Activated naive CD8-positive, alpha-beta T cell (primary cell): ENCODE measurements at regions not wholly inside any gene's neighbourhood (a gene's known extent, or its start where the extent isn't known, plus 50 kb on each side); places are given as distances from the start of the nearest gene placed in this dataset.

Experiments
- H3K27ac Mint-ChIP-seq: one replicate; pipeline ENCODE4 v1.8.0; 2021; ENCODE audit warnings: mixed read lengths
- H3K27me3 Mint-ChIP-seq: one replicate; pipeline ENCODE4 v1.8.0; 2021; ENCODE audit warnings: mixed read lengths
- H3K36me3 Mint-ChIP-seq: one replicate; pipeline ENCODE4 v1.8.0; 2021; ENCODE audit warnings: mixed read lengths
- H3K4me1 Mint-ChIP-seq: one replicate; pipeline ENCODE4 v1.8.0; 2021; ENCODE audit warnings: low read depth, mixed read lengths
- H3K4me3 Mint-ChIP-seq: one replicate; pipeline ENCODE4 v1.8.0; 2021; ENCODE audit warnings: mild to moderate bottlenecking, mixed read lengths
- H3K9me3 Mint-ChIP-seq: one replicate; pipeline ENCODE4 v1.8.0; 2021; ENCODE audit warnings: low read depth, mixed read lengths

- Mint-ChIP-seq H3K9me3 (no peaks in the 10 kb centered on the region), H3K4me1 (peaks cover 67% of the 10 kb centered on the region), H3K4me3 (peak overlapping the region; percentile 8), H3K36me3 (peaks cover 12% of the 10 kb centered on the region), H3K27me3 (no peaks in the 10 kb centered on the region), H3K27ac (peak overlapping the region; percentile 76)
Measured at GRCh38 chr10:8993864-8994263, 939.4 kb downstream of the GATA3 start.

- peaks cover 42% of the 10 kb centered on the region for H3K4me1 Mint-ChIP-seq
- no peaks in the 10 kb centered on the region for H3K27me3 Mint-ChIP-seq
- peaks cover 12% of the 10 kb centered on the region for H3K36me3 Mint-ChIP-seq
- H3K4me3 Mint-ChIP-seq = no peak overlapping the region
- peak overlapping the region; percentile 64 for H3K27ac Mint-ChIP-seq
- no peaks in the 10 kb centered on the region for H3K9me3 Mint-ChIP-seq
Measured at GRCh38 chr10:8998751-8999150, 944.3 kb downstream of the GATA3 start.

- Mint-ChIP-seq H3K36me3 (peaks cover 5% of the 10 kb centered on the region), H3K27me3 (no peaks in the 10 kb centered on the region), H3K9me3 (no peaks in the 10 kb centered on the region), H3K4me3 (peak overlapping the region; percentile 63), H3K27ac (peak overlapping the region; percentile 84), H3K4me1 (peaks cover 56% of the 10 kb centered on the region)
Measured at GRCh38 chr10:9003122-9003521, 948.6 kb downstream of the GATA3 start.

- no peaks in the 10 kb centered on the region for H3K36me3 Mint-ChIP-seq
- peak overlapping the region; percentile 65 for H3K4me3 Mint-ChIP-seq
- H3K27me3 Mint-ChIP-seq = no peaks in the 10 kb centered on the region
- H3K9me3 Mint-ChIP-seq = no peaks in the 10 kb centered on the region
- H3K27ac Mint-ChIP-seq = peak overlapping the region; percentile 90
- H3K4me1 Mint-ChIP-seq = peaks cover 60% of the 10 kb centered on the region
Measured at GRCh38 chr10:9004736-9005135, 950.2 kb downstream of the GATA3 start.

- no peaks in the 10 kb centered on the region for H3K27me3 Mint-ChIP-seq
- H3K9me3 Mint-ChIP-seq = peaks cover 3% of the 10 kb centered on the region
- peak overlapping the region; percentile 93 for H3K27ac Mint-ChIP-seq
- peak overlapping the region; percentile 61 for H3K4me3 Mint-ChIP-seq
- H3K4me1 Mint-ChIP-seq = peaks cover 72% of the 10 kb centered on the region
- peaks cover 4% of the 10 kb centered on the region for H3K36me3 Mint-ChIP-seq
Measured at GRCh38 chr10:9009505-9009904, 955.0 kb downstream of the GATA3 start.

GRCh38 chr10:9010093-9010492 is 955.6 kb downstream of the GATA3 start:
- peak overlapping the region; percentile 61 for H3K4me3 Mint-ChIP-seq
- H3K9me3 Mint-ChIP-seq = peaks cover 3% of the 10 kb centered on the region
- H3K36me3 Mint-ChIP-seq = peaks cover 4% of the 10 kb centered on the region
- peaks cover 72% of the 10 kb centered on the region for H3K4me1 Mint-ChIP-seq
- H3K27me3 Mint-ChIP-seq = no peaks in the 10 kb centered on the region
- H3K27ac Mint-ChIP-seq = peak overlapping the region; percentile 93

GRCh38 chr10:9010931-9011670 is 956.6 kb downstream of the GATA3 start:
- H3K9me3 Mint-ChIP-seq = peaks cover 3% of the 10 kb centered on the region
- H3K36me3 Mint-ChIP-seq = peaks cover 4% of the 10 kb centered on the region
- H3K27me3 Mint-ChIP-seq = no peaks in the 10 kb centered on the region
- peak overlapping the region; percentile 72 for H3K4me3 Mint-ChIP-seq
- peaks cover 67% of the 10 kb centered on the region for H3K4me1 Mint-ChIP-seq
- H3K27ac Mint-ChIP-seq = peak overlapping the region; percentile 86

GRCh38 chr10:9012312-9012711 is 957.8 kb downstream of the GATA3 start:
- Mint-ChIP-seq H3K4me1 (peaks cover 57% of the 10 kb centered on the region), H3K9me3 (peaks cover 3% of the 10 kb centered on the region), H3K27ac (peak overlapping the region; percentile 83), H3K36me3 (peaks cover 7% of the 10 kb centered on the region), H3K27me3 (no peaks in the 10 kb centered on the region), H3K4me3 (peak overlapping the region; percentile 72)

GRCh38 chr10:9015005-9015404 is 960.5 kb downstream of the GATA3 start:
- Mint-ChIP-seq H3K27me3 (no peaks in the 10 kb centered on the region), H3K4me1 (peaks cover 33% of the 10 kb centered on the region), H3K36me3 (peaks cover 7% of the 10 kb centered on the region), H3K4me3 (peak overlapping the region; percentile 72), H3K27ac (peak overlapping the region; percentile 94), H3K9me3 (peaks cover 3% of the 10 kb centered on the region)

GRCh38 chr10:9015447-9015846 is 961.0 kb downstream of the GATA3 start:
- H3K36me3 Mint-ChIP-seq = peaks cover 7% of the 10 kb centered on the region
- peak overlapping the region; percentile 97 for H3K27ac Mint-ChIP-seq
- no peaks in the 10 kb centered on the region for H3K27me3 Mint-ChIP-seq
- H3K4me1 Mint-ChIP-seq = peaks cover 30% of the 10 kb centered on the region
- peaks cover 3% of the 10 kb centered on the region for H3K9me3 Mint-ChIP-seq
- peak overlapping the region; percentile 93 for H3K4me3 Mint-ChIP-seq

GRCh38 chr10:9016930-9017329 is 962.4 kb downstream of the GATA3 start:
- peak overlapping the region; percentile 97 for H3K27ac Mint-ChIP-seq
- H3K27me3 Mint-ChIP-seq = no peaks in the 10 kb centered on the region
- peaks cover 32% of the 10 kb centered on the region for H3K4me1 Mint-ChIP-seq
- H3K4me3 Mint-ChIP-seq = peak overlapping the region; percentile 93
- H3K36me3 Mint-ChIP-seq = peaks cover 7% of the 10 kb centered on the region
- H3K9me3 Mint-ChIP-seq = peaks cover 3% of the 10 kb centered on the region

GRCh38 chr10:9018195-9019173 is 964.0 kb downstream of the GATA3 start:
- H3K27ac Mint-ChIP-seq = peak overlapping the region; percentile 97
- peak overlapping the region; percentile 93 for H3K4me3 Mint-ChIP-seq
- H3K4me1 Mint-ChIP-seq = peaks cover 39% of the 10 kb centered on the region
- peaks cover 7% of the 10 kb centered on the region for H3K36me3 Mint-ChIP-seq
- H3K9me3 Mint-ChIP-seq = peaks cover 3% of the 10 kb centered on the region
- H3K27me3 Mint-ChIP-seq = no peaks in the 10 kb centered on the region

GRCh38 chr10:9023206-9023605 is 968.7 kb downstream of the GATA3 start:
- Mint-ChIP-seq H3K27me3 (no peaks in the 10 kb centered on the region), H3K27ac (peak overlapping the region; percentile 97), H3K9me3 (no peaks in the 10 kb centered on the region), H3K4me1 (peaks cover 56% of the 10 kb centered on the region), H3K4me3 (no peak overlapping the region), H3K36me3 (no peaks in the 10 kb centered on the region)

- H3K36me3 Mint-ChIP-seq = no peaks in the 10 kb centered on the region
- H3K4me1 Mint-ChIP-seq = peaks cover 63% of the 10 kb centered on the region
- peak overlapping the region; percentile 97 for H3K27ac Mint-ChIP-seq
- H3K9me3 Mint-ChIP-seq = no peaks in the 10 kb centered on the region
- no peaks in the 10 kb centered on the region for H3K27me3 Mint-ChIP-seq
- peak overlapping the region; percentile 61 for H3K4me3 Mint-ChIP-seq
Measured at GRCh38 chr10:9024210-9024609, 969.7 kb downstream of the GATA3 start.

- Mint-ChIP-seq H3K9me3 (no peaks in the 10 kb centered on the region), H3K36me3 (no peaks in the 10 kb centered on the region), H3K4me3 (no peak overlapping the region), H3K4me1 (peaks cover 55% of the 10 kb centered on the region), H3K27me3 (no peaks in the 10 kb centered on the region), H3K27ac (peak overlapping the region; percentile 79)
Measured at GRCh38 chr10:9028231-9028630, 973.7 kb downstream of the GATA3 start.
